HFF-Myc (cell line): ENCODE measurements at regions not wholly inside any gene's neighbourhood (a gene's known extent, or its start where the extent isn't known, plus 50 kb on each side); places are given as distances from the start of the nearest gene placed in this dataset.

Experiments
- DNase-seq: peaks from one replicate; pipeline ENCODE4 v3.0.0-alpha.2; 2011; ENCODE audit warnings: low read depth; ENCODE audit errors: extremely low read depth
- H3K4me3 ChIP-seq: replicated peaks from 2 replicates; pipeline ENCODE4 v1.5.1; 2011; ENCODE audit warnings: low read depth, mild to moderate bottlenecking, control low read depth, low read length
- CTCF ChIP-seq: IDR thresholded peaks from 2 replicates; pipeline ENCODE4 v1.5.1; 2012; ENCODE audit warnings: mild to moderate bottlenecking, low read depth, low read length, control low read depth; ENCODE audit errors: missing control alignments

DNA sequence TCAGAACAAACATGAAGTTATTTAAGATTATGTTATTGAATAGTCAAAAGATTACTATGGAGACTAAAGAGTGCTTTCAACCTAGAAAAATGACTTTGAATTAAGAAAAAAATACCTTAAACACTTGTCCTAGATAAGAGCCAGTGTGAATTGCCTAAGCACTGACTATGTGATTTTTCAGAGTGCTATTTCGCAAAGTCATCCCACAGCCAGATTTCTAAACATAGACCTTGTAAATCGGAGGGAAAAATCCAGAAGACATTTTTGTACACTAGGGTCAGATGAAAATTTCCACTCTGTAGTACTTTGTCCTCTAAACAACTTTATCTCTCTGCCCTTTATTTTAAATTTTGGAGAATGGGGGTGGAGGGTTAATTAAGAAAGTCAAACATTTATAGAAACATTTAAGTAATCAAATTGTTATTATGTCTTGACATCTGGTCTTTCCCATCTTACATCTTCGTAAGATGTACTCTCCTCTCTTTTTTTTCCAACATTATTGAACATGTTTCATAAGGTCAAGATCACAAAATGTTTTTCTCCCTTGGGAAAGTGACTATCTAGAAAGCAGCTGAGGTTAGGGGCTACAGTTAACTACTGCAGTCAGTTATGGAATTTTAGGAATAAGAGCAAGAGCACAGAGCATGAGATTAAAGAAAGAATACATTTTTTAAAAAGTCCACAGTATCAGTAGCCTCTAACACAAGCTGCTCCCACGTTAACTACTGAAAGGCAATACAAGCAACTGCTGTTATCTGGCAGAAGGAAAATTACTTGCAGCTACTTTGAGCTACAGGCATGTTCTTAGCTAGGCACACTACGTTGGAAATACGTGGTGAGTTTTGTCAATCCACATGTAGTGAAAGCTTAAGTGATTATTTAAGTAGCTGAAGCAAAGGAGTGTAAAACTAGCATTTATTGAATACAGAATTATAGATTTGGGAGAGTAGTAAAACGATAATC, 648.5 kb downstream of the HTR1B start:
- no peak for DNase-seq
- no peak overlapping the region for H3K4me3 ChIP-seq
- no peak for TF ChIP-seq CTCF

DNA sequence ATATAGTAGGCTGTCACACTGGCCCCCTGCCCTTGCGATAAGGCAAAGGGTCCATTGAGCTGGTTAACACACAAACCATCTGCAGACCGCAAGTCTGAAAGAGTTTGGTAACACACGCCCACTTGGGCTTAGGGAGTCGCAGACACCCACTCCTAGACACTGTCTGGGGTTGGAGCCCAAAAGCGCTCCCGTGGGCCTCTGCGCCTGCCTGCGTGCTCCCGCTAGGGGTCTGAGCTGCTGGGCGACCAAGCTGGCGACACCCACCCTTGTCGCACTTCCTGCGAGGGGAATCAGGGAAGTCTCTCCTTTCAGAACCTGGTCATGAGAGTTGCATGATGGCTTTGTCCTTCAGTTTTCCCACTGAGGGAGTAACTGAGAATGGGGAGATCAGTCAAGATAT, 653.0 kb downstream of the HTR1B start:
- no peak for TF ChIP-seq CTCF
- no peak for DNase-seq
- H3K4me3 ChIP-seq: no peak overlapping the region

GRCh38 chr6:76803038-76803580, 660.2 kb downstream of the HTR1B start:
- DNase-seq: no peak
- no peak for TF ChIP-seq CTCF
- no peak overlapping the region for H3K4me3 ChIP-seq

- no peak overlapping the region for H3K4me3 ChIP-seq
- no peak for DNase-seq
- no peak for TF ChIP-seq CTCF
Measured at GRCh38 chr6:76792394-76792793, 670.9 kb downstream of the HTR1B start.

DNA sequence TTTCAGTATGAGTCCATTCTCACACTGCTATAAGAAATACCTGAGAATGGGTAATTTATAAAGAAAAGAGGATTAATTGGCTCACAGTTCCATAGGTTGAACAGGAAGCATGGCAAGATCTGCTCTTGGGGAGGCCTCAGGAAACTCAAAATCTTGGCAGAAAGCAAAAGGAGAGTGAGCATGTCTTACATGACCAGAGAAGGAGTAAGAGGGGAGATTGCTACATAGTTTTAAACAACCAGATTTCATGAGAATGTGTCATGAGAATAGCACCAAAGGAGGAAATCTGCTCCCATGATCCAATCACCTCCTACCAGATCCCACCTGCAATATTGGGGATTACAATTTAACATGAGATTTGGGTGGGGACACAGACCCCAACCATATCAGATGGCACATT, 672.4 kb downstream of the HTR1B start:
- TF ChIP-seq CTCF: no peak
- DNase-seq: no peak
- H3K4me3 ChIP-seq: no peak overlapping the region

- DNase-seq: no peak
- H3K4me3 ChIP-seq: no peak overlapping the region
- TF ChIP-seq CTCF: no peak
Measured at GRCh38 chr6:76790045-76790796, 673.1 kb downstream of the HTR1B start.
